ENCODE measurements at regions not wholly inside any gene's neighbourhood (a gene's known extent, or its start where the extent isn't known, plus 50 kb on each side); places are given as distances from the start of the nearest gene placed in this dataset.
A peak's percentile ranks its signal among the peaks of the same experiment; 100 is the strongest.

GRCh38 chr5:96127538-96127937 lies 165.9 kb upstream of the ELL2 start:
- no peak for ATAC-seq (ENCODE audit: insufficient number of reproducible peaks, low FRiP score, low read depth)
- no peaks in the 10 kb centered on the region for H3K36me3 ChIP-seq
- H3K27me3 ChIP-seq (replicated peaks; ENCODE audit: insufficient read depth), result no peaks in the 10 kb centered on the region
- no peaks in the 10 kb centered on the region for H3K9me3 ChIP-seq
- peaks cover 0 to 58% of the 10 kb centered on the region in 2 donors for H3K4me1 ChIP-seq (ENCODE audit: control insufficient read depth in 1 of 2, low read depth in 2 of 2)
- H3K4me3 ChIP-seq, result no peak overlapping the region
- no peak for DNase-seq (ENCODE audit: low spot score)
- TF ChIP-seq, protein P1, sequence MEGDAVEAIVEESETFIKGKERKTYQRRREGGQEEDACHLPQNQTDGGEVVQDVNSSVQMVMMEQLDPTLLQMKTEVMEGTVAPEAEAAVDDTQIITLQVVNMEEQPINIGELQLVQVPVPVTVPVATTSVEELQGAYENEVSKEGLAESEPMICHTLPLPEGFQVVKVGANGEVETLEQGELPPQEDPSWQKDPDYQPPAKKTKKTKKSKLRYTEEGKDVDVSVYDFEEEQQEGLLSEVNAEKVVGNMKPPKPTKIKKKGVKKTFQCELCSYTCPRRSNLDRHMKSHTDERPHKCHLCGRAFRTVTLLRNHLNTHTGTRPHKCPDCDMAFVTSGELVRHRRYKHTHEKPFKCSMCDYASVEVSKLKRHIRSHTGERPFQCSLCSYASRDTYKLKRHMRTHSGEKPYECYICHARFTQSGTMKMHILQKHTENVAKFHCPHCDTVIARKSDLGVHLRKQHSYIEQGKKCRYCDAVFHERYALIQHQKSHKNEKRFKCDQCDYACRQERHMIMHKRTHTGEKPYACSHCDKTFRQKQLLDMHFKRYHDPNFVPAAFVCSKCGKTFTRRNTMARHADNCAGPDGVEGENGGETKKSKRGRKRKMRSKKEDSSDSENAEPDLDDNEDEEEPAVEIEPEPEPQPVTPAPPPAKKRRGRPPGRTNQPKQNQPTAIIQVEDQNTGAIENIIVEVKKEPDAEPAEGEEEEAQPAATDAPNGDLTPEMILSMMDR (IDR thresholded peaks at IDR 0.05), result no peak
- no peak overlapping the region for H3K27ac ChIP-seq

DNA sequence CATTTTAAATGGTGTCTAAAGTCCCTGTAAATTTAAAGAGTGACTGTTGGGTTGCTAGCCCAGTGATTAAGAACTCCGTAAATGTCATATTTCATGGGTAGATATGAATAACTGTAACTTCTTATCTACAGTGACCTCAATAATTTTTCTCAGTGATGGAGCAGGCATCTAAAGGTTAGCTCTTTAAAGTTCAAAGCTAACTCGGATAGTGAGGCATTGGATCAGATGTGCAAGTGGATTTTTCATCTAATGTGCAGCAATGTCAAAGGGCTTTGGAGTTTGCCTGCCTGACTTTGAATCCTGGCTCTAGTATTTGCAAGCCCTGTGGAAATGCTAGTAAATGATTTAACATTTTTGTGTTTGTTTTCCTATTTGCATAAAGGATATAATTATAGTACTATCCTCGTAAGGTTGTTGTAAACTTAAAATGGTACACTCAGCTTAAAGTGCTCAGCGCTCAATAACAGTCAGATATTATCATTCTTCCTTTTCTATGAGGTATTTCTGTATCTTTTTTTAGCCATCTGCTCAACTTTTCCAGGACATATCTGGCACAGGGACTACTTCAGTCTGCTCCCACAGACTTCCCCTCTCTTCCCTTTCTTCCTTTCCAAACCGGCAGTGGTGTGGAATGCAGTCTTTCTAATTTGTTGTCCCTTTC lies 163.7 kb upstream of the ELL2 start:
- Histone ChIP-seq H3K4me3 (peak overlapping the region; percentile 61), H3K36me3 (no peaks in the 10 kb centered on the region), H3K27me3 (replicated peaks; ENCODE audit: insufficient read depth) (no peaks in the 10 kb centered on the region), H3K27ac (peak overlapping the region; percentile 20 to 51), H3K4me1 (ENCODE audit: control insufficient read depth in 1 of 2, low read depth in 2 of 2) (peaks cover 0 to 70% of the 10 kb centered on the region in 2 donors), H3K9me3 (no peaks in the 10 kb centered on the region)
- ATAC-seq (ENCODE audit: insufficient number of reproducible peaks, low FRiP score, low read depth), result no peak
- TF ChIP-seq, protein P1 (IDR thresholded peaks at IDR 0.05), result no peak
- no peak for DNase-seq (ENCODE audit: low spot score)

DNA sequence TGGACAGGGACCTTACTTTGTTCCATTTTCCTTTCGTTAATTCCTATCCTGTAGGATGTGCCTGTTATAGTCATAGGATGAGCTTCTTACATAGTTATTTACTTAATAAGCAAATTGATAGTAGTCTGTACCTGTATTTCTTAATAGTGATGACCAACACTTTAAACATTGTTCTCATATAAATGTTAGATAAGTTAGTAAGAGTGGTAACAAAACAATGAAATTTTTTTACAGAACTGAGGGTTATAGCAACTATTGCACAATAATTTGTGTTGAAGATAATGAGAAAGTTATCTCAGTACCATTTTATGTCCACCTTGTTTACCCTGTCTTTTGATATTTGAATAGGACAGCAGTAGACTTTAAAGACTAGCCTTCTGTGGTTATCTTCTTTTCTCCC lies 162.9 kb upstream of the ELL2 start:
- H3K27me3 ChIP-seq (replicated peaks; ENCODE audit: insufficient read depth), result no peaks in the 10 kb centered on the region
- H3K27ac ChIP-seq, result no peak overlapping the region
- ATAC-seq (ENCODE audit: insufficient number of reproducible peaks, low FRiP score, low read depth) (no peak), DNase-seq (ENCODE audit: low spot score) (no peak)
- H3K4me1 ChIP-seq (ENCODE audit: control insufficient read depth in 1 of 2, low read depth in 2 of 2), result peaks cover 0 to 70% of the 10 kb centered on the region in 2 donors
- no peak overlapping the region for H3K4me3 ChIP-seq
- H3K9me3 ChIP-seq, result no peaks in the 10 kb centered on the region
- TF ChIP-seq, protein P1 (IDR thresholded peaks at IDR 0.05), result no peak
- no peaks in the 10 kb centered on the region for H3K36me3 ChIP-seq

DNA sequence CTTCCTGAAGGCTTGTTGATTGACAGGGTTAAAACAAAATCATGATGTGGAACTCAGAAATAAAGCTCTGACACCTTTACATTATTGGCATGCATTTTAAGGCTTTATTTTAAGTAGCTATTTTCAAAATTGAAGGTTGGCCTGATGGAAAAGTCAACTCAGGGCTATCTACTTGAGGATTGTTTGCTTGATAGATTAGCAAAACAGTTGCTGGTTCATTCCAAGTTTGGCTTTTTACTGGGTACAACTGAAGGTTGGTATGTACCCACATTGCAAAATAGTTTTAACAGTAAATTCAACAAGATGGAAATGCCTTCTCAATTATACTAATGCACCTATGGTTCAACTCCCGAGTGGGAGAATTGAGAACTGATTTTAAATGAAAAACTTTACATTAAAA lies 161.8 kb upstream of the ELL2 start:
- DNase-seq (ENCODE audit: low spot score) (no peak), ATAC-seq (ENCODE audit: insufficient number of reproducible peaks, low FRiP score, low read depth) (no peak)
- Histone ChIP-seq H3K27me3 (replicated peaks; ENCODE audit: insufficient read depth) (no peaks in the 10 kb centered on the region), H3K36me3 (no peaks in the 10 kb centered on the region), H3K4me3 (no peak overlapping the region), H3K27ac (no peak overlapping the region), H3K9me3 (no peaks in the 10 kb centered on the region), H3K4me1 (ENCODE audit: control insufficient read depth in 1 of 2, low read depth in 2 of 2) (peaks cover 0 to 71% of the 10 kb centered on the region in 2 donors)
- TF ChIP-seq, protein P1 (IDR thresholded peaks at IDR 0.05), result no peak

GRCh38 chr5:96121364-96121763 lies 159.7 kb upstream of the ELL2 start:
- no peak overlapping the region for H3K4me3 ChIP-seq
- no peaks in the 10 kb centered on the region for H3K27me3 ChIP-seq (replicated peaks; ENCODE audit: insufficient read depth)
- DNase-seq (ENCODE audit: low spot score), result no peak
- no peaks in the 10 kb centered on the region for H3K36me3 ChIP-seq
- no peak for ATAC-seq (ENCODE audit: insufficient number of reproducible peaks, low FRiP score, low read depth)
- H3K4me1 ChIP-seq (ENCODE audit: control insufficient read depth in 1 of 2, low read depth in 2 of 2), result peaks cover 3 to 63% of the 10 kb centered on the region in 2 donors
- no peak overlapping the region for H3K27ac ChIP-seq
- H3K9me3 ChIP-seq, result no peaks in the 10 kb centered on the region
- TF ChIP-seq, protein P1 (IDR thresholded peaks at IDR 0.05), result no peak

Measured in thoracic aorta (tissue), 2 donors.